ENCODE measurements at regions not wholly inside any gene's neighbourhood (a gene's known extent, or its start where the extent isn't known, plus 50 kb on each side); places are given as distances from the start of the nearest gene placed in this dataset.

DNA sequence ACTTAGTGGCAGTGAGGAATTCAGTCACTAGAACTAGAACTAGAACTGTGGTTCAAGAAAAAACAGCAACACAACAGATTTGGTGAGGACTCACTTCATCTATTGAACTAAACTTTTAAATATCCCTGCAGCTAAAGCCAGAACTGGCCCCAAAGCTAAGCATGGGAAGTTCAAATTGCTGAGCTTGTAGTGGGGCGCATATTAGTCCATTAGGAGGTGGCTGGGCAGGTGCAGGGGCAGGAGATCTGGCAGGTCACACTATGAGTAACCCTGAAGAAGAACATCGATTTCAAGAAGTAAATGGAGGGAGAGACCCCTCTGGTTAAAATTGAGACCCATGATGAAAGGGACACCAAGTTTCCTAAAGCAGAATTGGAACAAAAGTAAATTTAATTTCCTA, 73.8 kb upstream of the UBAC2 start:
- Histone ChIP-seq H3K27me3 (no peaks in the 10 kb centered on the region), H3K9me3 (no peaks in the 10 kb centered on the region), H3K4me1 (no peaks in the 10 kb centered on the region), H3K36me3 (no peaks in the 10 kb centered on the region), H3K4me3 (no peak overlapping the region), H3K27ac (no peak overlapping the region)
- TF ChIP-seq POLR2A (IDR thresholded peaks at IDR 0.05): no peak
- TF ChIP-seq CTCF (IDR thresholded peaks at IDR 0.05): no peak
- no peak for TF ChIP-seq POLR2AphosphoS5 (IDR thresholded peaks at IDR 0.05)
- no peak for TF ChIP-seq EP300 (IDR thresholded peaks at IDR 0.05)
- no peak for DNase-seq
- intact Hi-C loops (cut with DNase I): no loop called here
- 43 to 89% methylated on average over 2 of the region's 2 CpGs for WGBS, 2 donors

DNA sequence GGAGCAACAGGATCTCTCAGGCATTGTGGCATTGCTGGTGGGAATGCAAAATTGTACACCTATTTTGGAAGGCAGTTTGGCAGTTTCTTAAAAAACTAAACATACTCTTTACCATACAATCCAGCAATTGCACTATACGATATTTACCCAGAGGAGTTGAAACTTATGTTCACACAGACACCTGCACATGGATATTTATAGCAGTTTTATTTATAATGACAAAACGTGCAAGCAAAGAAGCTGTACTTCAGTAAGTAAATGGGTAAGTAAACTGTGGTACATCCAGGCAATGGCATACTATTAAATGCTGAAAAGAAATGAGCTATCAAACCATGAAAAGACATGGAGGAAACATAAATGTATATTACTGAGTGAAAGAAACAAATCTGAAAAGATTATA, 71.6 kb upstream of the UBAC2 start:
- H3K27me3 ChIP-seq: no peaks in the 10 kb centered on the region
- TF ChIP-seq CTCF (IDR thresholded peaks at IDR 0.05) (no peak), POLR2AphosphoS5 (IDR thresholded peaks at IDR 0.05) (no peak)
- no peak for DNase-seq
- H3K27ac ChIP-seq: no peak overlapping the region
- 27 to 41% methylated on average over 2 of the region's 2 CpGs for WGBS, 2 donors
- H3K4me3 ChIP-seq: no peak overlapping the region
- H3K4me1 ChIP-seq: no peaks in the 10 kb centered on the region
- H3K36me3 ChIP-seq: no peaks in the 10 kb centered on the region
- no peaks in the 10 kb centered on the region for H3K9me3 ChIP-seq
- intact Hi-C loops (cut with DNase I): no loop called here

DNA sequence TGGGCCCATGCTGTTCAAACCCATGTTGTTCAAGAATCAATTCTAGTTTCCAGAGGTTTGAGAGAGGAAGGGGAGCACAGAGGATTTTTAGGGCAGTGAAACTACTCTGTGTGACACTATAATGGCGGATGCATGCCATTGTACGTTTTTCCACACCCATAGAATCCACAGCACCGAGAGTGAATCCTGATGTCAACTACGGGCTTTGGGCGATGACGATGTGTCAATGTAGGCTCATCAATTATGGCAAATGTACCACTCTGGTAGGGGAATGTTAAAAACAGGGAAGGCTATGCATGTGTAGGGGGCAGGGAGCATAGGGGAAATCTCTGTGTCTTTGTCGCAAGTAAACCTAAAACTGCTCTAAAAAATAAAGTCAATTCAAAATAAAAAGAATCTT, 70.7 kb upstream of the UBAC2 start:
- H3K4me1 ChIP-seq: no peaks in the 10 kb centered on the region
- no peaks in the 10 kb centered on the region for H3K27me3 ChIP-seq
- no peak overlapping the region for H3K4me3 ChIP-seq
- TF ChIP-seq POLR2A (IDR thresholded peaks at IDR 0.05): no peak
- TF ChIP-seq CTCF (IDR thresholded peaks at IDR 0.05): no peak
- TF ChIP-seq EP300 (IDR thresholded peaks at IDR 0.05): no peak
- no peak for TF ChIP-seq POLR2AphosphoS5 (IDR thresholded peaks at IDR 0.05)
- H3K9me3 ChIP-seq: no peaks in the 10 kb centered on the region
- no peak for DNase-seq
- H3K27ac ChIP-seq: no peak overlapping the region
- H3K36me3 ChIP-seq: no peaks in the 10 kb centered on the region
- WGBS, 2 donors: 95 to 96% methylated on average over 7 of the region's 7 CpGs
- intact Hi-C loops (cut with DNase I): no loop called here

DNA sequence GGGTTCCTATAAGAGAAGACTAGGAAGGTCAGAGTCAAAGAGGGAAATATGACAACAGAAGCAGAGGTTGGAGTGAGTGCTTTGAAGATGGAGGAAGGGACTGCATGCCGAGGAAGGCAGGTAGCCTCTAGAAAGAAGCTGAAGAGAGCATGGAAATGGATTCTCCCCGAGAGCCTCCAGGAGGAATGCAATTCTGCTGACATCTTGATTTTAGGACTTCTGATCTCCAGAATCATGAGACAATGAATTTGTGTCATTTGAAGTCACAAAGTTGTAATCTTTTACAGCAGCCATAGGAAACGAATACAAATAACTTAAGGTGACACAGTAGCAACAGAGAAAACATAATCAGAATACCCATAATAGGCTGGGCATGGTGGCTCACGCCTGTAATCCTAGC, 69.2 kb upstream of the UBAC2 start:
- Histone ChIP-seq H3K4me3 (no peak overlapping the region), H3K27ac (no peak overlapping the region), H3K36me3 (no peaks in the 10 kb centered on the region), H3K27me3 (no peaks in the 10 kb centered on the region), H3K4me1 (peaks cover 0 to 2% (median 0%) of the 10 kb centered on the region in 4 donors), H3K9me3 (no peaks in the 10 kb centered on the region)
- intact Hi-C loops (cut with DNase I): no loop called here
- 93 to 94% methylated on average over 4 of the region's 4 CpGs for WGBS, 2 donors
- TF ChIP-seq EP300 (IDR thresholded peaks at IDR 0.05): no peak
- TF ChIP-seq POLR2A (IDR thresholded peaks at IDR 0.05): no peak
- no peak for TF ChIP-seq CTCF (IDR thresholded peaks at IDR 0.05)
- no peak for TF ChIP-seq POLR2AphosphoS5 (IDR thresholded peaks at IDR 0.05)
- DNase-seq: no peak

GRCh38 chr13:99132295-99132835, 68.3 kb upstream of the UBAC2 start:
- intact Hi-C loops (cut with DNase I): no loop called here
- Histone ChIP-seq H3K9me3 (no peaks in the 10 kb centered on the region), H3K36me3 (no peaks in the 10 kb centered on the region), H3K27me3 (no peaks in the 10 kb centered on the region), H3K4me3 (no peak overlapping the region), H3K4me1 (peaks cover 0 to 3% (median 0%) of the 10 kb centered on the region in 4 donors), H3K27ac (no peak overlapping the region)
- no peak for DNase-seq
- no peak for TF ChIP-seq EP300 (IDR thresholded peaks at IDR 0.05)
- TF ChIP-seq POLR2A (IDR thresholded peaks at IDR 0.05): no peak
- TF ChIP-seq CTCF (IDR thresholded peaks at IDR 0.05): no peak
- no peak for TF ChIP-seq POLR2AphosphoS5 (IDR thresholded peaks at IDR 0.05)
